ENCODE measurements at regions not wholly inside any gene's neighbourhood (a gene's known extent, or its start where the extent isn't known, plus 50 kb on each side); places are given as distances from the start of the nearest gene placed in this dataset.

GRCh38 chr3:519026-519425 is 322.5 kb downstream of the CHL1 start:
- H4K20me1 ChIP-seq (ENCODE audit: insufficient read depth, low read length): no peaks in the 10 kb centered on the region
- no peaks in the 10 kb centered on the region for H3K79me2 ChIP-seq (ENCODE audit: insufficient read depth, low read length)
- H3K9me3 ChIP-seq (ENCODE audit: low read length): peaks cover 81% of the 10 kb centered on the region
- WGBS (ENCODE audit: low lambda C conversion rate): 41% methylated on average over 3 of the region's 3 CpGs
- ATAC-seq (no peak), FAIRE-seq (no peak), DNase-seq (ENCODE audit: low spot score) (no peak)
- no peak overlapping the region for H3K4me3 ChIP-seq (replicated peaks in 1 of 3; ENCODE audit: insufficient read depth in 1 of 3, low read depth in 2 of 3, low read length in 3 of 3)
- no peaks in the 10 kb centered on the region for H3K36me3 ChIP-seq (replicated peaks in 1 of 2; ENCODE audit: control insufficient read depth in 1 of 2, insufficient read depth in 2 of 2, low read length in 2 of 2)
- no peaks in the 10 kb centered on the region for H3K27me3 ChIP-seq (ENCODE audit: control insufficient read depth in 1 of 2, insufficient read depth in 2 of 2, low read length in 2 of 2)
- H3K4me1 ChIP-seq (ENCODE audit: insufficient read depth, low read length): no peaks in the 10 kb centered on the region
- in situ Hi-C loops (cut with HindIII; ENCODE audit: extremely low pct_ligation_motif_present, low pct_unique_long_range_greater_than_20kb) (no loop called here), intact Hi-C loops (cut with micrococcal nuclease; ENCODE audit: unreplicated experiment) (no loop called here)
- no peak overlapping the region for H2AFZ ChIP-seq (ENCODE audit: low read length)
- ChIA-PET POLR2A (no interaction called here), CTCF (ENCODE audit: low intra/inter-chr PET ratio, low total read pairs) (no interaction called here)
- TF ChIP-seq IRF2 (CRISPR knock-in tag; IDR thresholded peaks at IDR 0.05) (no peak), PRDM15 (CRISPR knock-in tag; IDR thresholded peaks at IDR 0.05) (no peak), ZNF275 (CRISPR knock-in tag; IDR thresholded peaks at IDR 0.05; ENCODE audit: borderline replicate concordance) (no peak), ZNF296 (CRISPR knock-in tag; conservative IDR thresholded peaks at IDR 0.05) (no peak), ZNF652 (CRISPR knock-in tag; IDR thresholded peaks at IDR 0.05; ENCODE audit: borderline replicate concordance, low read depth) (no peak)
- no peak overlapping the region for H3K9ac ChIP-seq (ENCODE audit: insufficient read depth, low read depth, low read length)
- H3K4me2 ChIP-seq (ENCODE audit: low read depth, low read length): no peak overlapping the region
- H3K27ac ChIP-seq (ENCODE audit: extremely low read length, insufficient read depth, low read length): no peak overlapping the region
- BruUV-seq (replicated peaks): no TSS peak

All from HepG2 (cell line).